Activated CD4-positive, alpha-beta T cell treated with anti-CD3 and anti-CD28 coated beads for 4 hours (primary cell): ENCODE measurements at regions not wholly inside any gene's neighbourhood (a gene's known extent, or its start where the extent isn't known, plus 50 kb on each side); places are given as distances from the start of the nearest gene placed in this dataset.
"Not testable (repeated sequence)": the region's sequence is repeated elsewhere in the genome, so short reads cannot be mapped to it uniquely, and the experiment has no call there.

ENCODE experiments used
- DNase-seq, 2 donors: peaks; one replicate each; pipeline ENCODE4 v3.0.0-alpha.2; 2020

- DNase-seq, result no peak
These were observed 185.9 kb downstream of the MEX3B start for GRCh38 chr15:81859737-81860516.

GRCh38 chr15:81858586-81858985 is 187.2 kb downstream of the MEX3B start:
- DNase-seq, result no peak

- no peak for DNase-seq
These were observed 187.7 kb downstream of the MEX3B start for GRCh38 chr15:81858136-81858535.

- no peak for DNase-seq
These were observed 189.2 kb downstream of the MEX3B start for GRCh38 chr15:81856634-81857026.

- no peak for DNase-seq
These were observed 189.7 kb downstream of the MEX3B start for GRCh38 chr15:81856001-81856633.

- DNase-seq, result no peak
These were observed 192.6 kb downstream of the MEX3B start for GRCh38 chr15:81853150-81853748.

- no peak for DNase-seq
These were observed 193.2 kb downstream of the MEX3B start for GRCh38 chr15:81852411-81853149.

GRCh38 chr15:81851757-81852156 is 194.1 kb downstream of the MEX3B start:
- DNase-seq, result no peak

- no peak for DNase-seq
These were observed 194.5 kb downstream of the MEX3B start for GRCh38 chr15:81851325-81851724.

- DNase-seq, result no peak
These were observed 196.5 kb downstream of the MEX3B start for GRCh38 chr15:81849289-81849688.

GRCh38 chr15:81848701-81849100 is 197.1 kb downstream of the MEX3B start:
- DNase-seq, result no peak

GRCh38 chr15:81843757-81844407 is 201.9 kb downstream of the MEX3B start:
- DNase-seq, result no peak

- DNase-seq, result no peak
These were observed 202.6 kb downstream of the MEX3B start for GRCh38 chr15:81843226-81843625.

- DNase-seq, result no peak
These were observed 206.4 kb downstream of the MEX3B start for GRCh38 chr15:81839387-81839786.

- DNase-seq, result no peak
These were observed 210.1 kb downstream of the MEX3B start for GRCh38 chr15:81835731-81836130.

GRCh38 chr15:81830520-81830919 is 215.3 kb downstream of the MEX3B start:
- DNase-seq, result no peak

GRCh38 chr15:81829918-81830317 is 215.9 kb downstream of the MEX3B start:
- DNase-seq, result no peak

- DNase-seq, result no peak
These were observed 217.7 kb downstream of the MEX3B start for GRCh38 chr15:81828135-81828534.

GRCh38 chr15:81825136-81825535 is 220.7 kb downstream of the MEX3B start:
- DNase-seq, result no peak

- DNase-seq, result not testable (repeated sequence)
These were observed 223.2 kb downstream of the MEX3B start for GRCh38 chr15:81822587-81822986.

- DNase-seq, result no peak
These were observed 225.7 kb downstream of the MEX3B start for GRCh38 chr15:81819924-81820635.

GRCh38 chr15:81814882-81815455 is 230.8 kb downstream of the MEX3B start:
- DNase-seq, result no peak
